ENCODE measurements at regions not wholly inside any gene's neighbourhood (a gene's known extent, or its start where the extent isn't known, plus 50 kb on each side); places are given as distances from the start of the nearest gene placed in this dataset.

DNA sequence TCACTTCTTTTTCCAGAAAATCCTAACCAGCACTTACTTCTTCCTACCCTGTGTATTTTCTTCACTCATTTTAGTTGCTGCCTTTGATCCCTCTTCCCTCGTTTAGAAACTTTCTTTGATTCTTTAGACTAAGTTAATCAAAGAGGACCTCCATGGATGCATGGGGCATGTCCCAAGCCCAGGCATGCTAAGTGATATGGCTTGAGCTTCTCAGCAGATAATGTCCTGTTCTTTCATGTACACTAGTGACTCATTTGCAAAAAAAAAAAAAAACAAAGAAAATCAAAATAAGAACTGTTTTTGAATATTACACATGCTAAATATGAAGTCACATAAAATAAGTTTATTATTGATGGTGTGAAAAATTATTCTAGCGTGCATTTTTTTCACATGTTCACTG lies 800.9 kb downstream of the SATB2 start:
- intact Hi-C loops (cut with DNase I) = no loop called here
- no peak for TF ChIP-seq POLR2A (IDR thresholded peaks at IDR 0.05)
- TF ChIP-seq, protein P1, sequence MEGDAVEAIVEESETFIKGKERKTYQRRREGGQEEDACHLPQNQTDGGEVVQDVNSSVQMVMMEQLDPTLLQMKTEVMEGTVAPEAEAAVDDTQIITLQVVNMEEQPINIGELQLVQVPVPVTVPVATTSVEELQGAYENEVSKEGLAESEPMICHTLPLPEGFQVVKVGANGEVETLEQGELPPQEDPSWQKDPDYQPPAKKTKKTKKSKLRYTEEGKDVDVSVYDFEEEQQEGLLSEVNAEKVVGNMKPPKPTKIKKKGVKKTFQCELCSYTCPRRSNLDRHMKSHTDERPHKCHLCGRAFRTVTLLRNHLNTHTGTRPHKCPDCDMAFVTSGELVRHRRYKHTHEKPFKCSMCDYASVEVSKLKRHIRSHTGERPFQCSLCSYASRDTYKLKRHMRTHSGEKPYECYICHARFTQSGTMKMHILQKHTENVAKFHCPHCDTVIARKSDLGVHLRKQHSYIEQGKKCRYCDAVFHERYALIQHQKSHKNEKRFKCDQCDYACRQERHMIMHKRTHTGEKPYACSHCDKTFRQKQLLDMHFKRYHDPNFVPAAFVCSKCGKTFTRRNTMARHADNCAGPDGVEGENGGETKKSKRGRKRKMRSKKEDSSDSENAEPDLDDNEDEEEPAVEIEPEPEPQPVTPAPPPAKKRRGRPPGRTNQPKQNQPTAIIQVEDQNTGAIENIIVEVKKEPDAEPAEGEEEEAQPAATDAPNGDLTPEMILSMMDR (IDR thresholded peaks at IDR 0.05) = no peak
- Histone ChIP-seq H3K27me3 (no peaks in the 10 kb centered on the region), H3K4me1 (no peaks in the 10 kb centered on the region), H3K4me3 (replicated peaks in 1 of 3) (no peak overlapping the region), H3K9me3 (no peaks in the 10 kb centered on the region), H3K36me3 (no peaks in the 10 kb centered on the region), H3K27ac (no peak overlapping the region)
- no peak for DNase-seq
- 70 to 73% methylated on average over 2 of the region's 2 CpGs for WGBS, 2 donors

DNA sequence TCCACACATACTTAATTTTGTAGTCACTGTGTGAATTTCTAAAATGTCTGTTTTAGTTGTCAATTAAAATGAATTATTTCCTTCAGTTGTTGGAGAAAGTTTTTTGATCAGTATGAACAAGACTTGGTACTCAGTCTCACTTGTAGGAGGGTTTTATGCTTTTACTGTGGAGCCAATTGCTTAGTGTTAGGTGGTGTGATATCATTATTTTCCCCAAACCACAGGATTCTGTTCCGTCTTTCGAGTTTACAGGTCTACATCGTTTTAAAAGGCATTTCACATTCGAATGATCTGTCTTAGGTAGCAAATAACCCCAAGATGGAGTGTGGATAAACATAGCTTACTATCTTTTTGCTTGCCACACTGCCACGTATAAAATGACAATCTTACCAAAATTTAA lies 803.1 kb downstream of the SATB2 start:
- WGBS, 2 donors = 82 to 84% methylated on average over 5 of the region's 5 CpGs
- Histone ChIP-seq H3K4me1 (no peaks in the 10 kb centered on the region), H3K27me3 (no peaks in the 10 kb centered on the region), H3K27ac (no peak overlapping the region), H3K36me3 (no peaks in the 10 kb centered on the region), H3K4me3 (replicated peaks in 1 of 3) (no peak overlapping the region), H3K9me3 (no peaks in the 10 kb centered on the region)
- no peak for DNase-seq
- TF ChIP-seq, protein P1 (IDR thresholded peaks at IDR 0.05) = no peak
- no peak for TF ChIP-seq POLR2A (IDR thresholded peaks at IDR 0.05)
- intact Hi-C loops (cut with DNase I) = no loop called here

DNA sequence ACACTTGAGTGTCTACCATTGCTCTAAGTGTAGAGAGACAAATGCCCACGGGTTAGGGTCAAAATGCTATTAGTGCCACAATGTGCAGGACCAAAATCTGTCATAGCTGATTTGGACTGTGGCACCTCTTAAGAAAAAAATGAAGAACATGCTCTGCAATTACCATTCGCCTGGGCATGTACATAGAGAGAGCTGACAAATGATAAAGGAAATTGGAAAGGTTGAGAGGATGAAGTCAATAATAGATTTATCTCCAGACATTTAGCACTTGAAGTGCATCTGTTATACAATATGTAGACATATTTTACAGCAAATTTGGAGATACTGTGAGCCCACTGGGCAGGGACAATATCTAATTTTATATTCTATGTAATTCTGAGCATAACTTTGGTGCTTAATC lies 804.4 kb downstream of the SATB2 start:
- Histone ChIP-seq H3K27ac (no peak overlapping the region), H3K27me3 (no peaks in the 10 kb centered on the region), H3K9me3 (no peaks in the 10 kb centered on the region), H3K4me3 (replicated peaks in 1 of 3) (no peak overlapping the region), H3K4me1 (no peaks in the 10 kb centered on the region), H3K36me3 (no peaks in the 10 kb centered on the region)
- WGBS, 2 donors = 52 to 76% methylated on average over 2 of the region's 2 CpGs
- intact Hi-C loops (cut with DNase I) = no loop called here
- DNase-seq = no peak
- TF ChIP-seq POLR2A (IDR thresholded peaks at IDR 0.05) = no peak

DNA sequence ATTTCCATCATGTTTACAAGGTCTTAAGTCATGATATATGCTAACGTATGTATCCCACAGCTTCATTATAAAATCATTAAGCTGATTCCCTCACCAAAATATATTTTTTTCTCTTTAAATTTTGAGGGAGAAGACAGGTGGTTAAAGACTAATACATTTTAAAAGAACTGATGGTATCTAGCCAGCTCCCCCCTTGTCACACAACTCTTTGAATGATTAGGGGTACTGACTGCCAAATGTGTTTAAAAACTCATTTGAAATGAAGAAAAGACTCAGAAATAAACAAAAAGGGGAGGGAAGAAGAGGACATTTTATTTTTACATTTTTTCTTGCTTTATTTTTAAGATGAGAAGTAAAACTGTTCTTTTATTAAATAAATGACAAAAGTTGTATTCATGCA lies 805.3 kb downstream of the SATB2 start:
- Histone ChIP-seq H3K9me3 (no peaks in the 10 kb centered on the region), H3K4me3 (replicated peaks in 1 of 3) (no peak overlapping the region), H3K27me3 (no peaks in the 10 kb centered on the region), H3K36me3 (no peaks in the 10 kb centered on the region), H3K27ac (no peak overlapping the region), H3K4me1 (no peaks in the 10 kb centered on the region)
- WGBS, 2 donors = 75 to 86% methylated on average over 1 of the region's 1 CpG
- TF ChIP-seq, protein P1 (IDR thresholded peaks at IDR 0.05) = no peak
- TF ChIP-seq POLR2A (IDR thresholded peaks at IDR 0.05) = no peak
- intact Hi-C loops (cut with DNase I) = no loop called here
- no peak for DNase-seq

DNA sequence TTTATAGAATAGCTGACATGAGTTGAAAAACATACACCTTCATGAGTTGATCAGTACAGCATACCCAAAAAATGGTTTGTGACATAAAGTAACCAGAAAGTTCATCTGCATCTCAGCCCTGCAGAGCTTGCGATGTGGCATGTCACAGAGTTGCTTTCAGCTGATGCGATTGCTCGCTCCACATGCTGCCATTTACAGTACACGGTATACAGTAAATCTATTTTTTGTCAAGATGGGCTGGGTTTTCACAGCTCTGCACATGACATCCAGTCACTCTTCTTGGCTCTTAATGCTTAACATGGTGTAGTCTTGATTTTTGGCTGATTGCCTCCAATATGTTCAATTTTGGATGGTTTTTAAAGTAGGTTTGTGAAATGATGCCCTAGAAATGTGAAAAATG lies 811.9 kb downstream of the SATB2 start:
- no peak overlapping the region for H3K27ac ChIP-seq
- no peak for DNase-seq
- H3K9me3 ChIP-seq = no peaks in the 10 kb centered on the region
- H3K4me1 ChIP-seq = no peaks in the 10 kb centered on the region
- intact Hi-C loops (cut with DNase I) = no loop called here
- TF ChIP-seq POLR2A (IDR thresholded peaks at IDR 0.05) = no peak
- TF ChIP-seq, protein P1 (IDR thresholded peaks at IDR 0.05) = no peak
- 97% methylated on average over 4 of the region's 4 CpGs for WGBS, 2 donors
- no peaks in the 10 kb centered on the region for H3K27me3 ChIP-seq
- H3K4me3 ChIP-seq (replicated peaks in 1 of 3) = no peak overlapping the region
- no peaks in the 10 kb centered on the region for H3K36me3 ChIP-seq

DNA sequence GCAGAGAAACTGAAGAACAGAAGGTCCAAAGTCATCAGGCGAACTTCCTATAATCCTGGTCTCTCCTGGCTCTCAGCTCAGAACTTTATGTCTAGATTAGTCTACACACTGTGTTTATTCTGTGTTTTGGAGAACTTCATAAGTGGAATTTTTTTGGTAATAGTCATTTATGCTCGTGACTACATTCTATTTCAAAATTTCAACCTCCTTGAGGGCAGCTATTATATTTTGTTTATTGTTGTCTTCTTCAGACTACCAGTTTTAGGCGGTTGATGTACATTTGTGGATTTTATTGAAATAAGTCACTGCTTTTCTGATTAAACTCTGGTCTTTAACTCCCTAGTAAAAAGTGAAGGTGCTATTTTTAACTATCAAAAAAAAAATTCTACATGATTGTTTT lies 816.6 kb downstream of the SATB2 start:
- Histone ChIP-seq H3K4me3 (replicated peaks in 1 of 3) (no peak overlapping the region), H3K9me3 (no peaks in the 10 kb centered on the region), H3K27me3 (no peaks in the 10 kb centered on the region), H3K36me3 (no peaks in the 10 kb centered on the region), H3K4me1 (no peaks in the 10 kb centered on the region), H3K27ac (no peak overlapping the region)
- intact Hi-C loops (cut with DNase I) = no loop called here
- TF ChIP-seq, protein P1 (IDR thresholded peaks at IDR 0.05) = no peak
- TF ChIP-seq POLR2A (IDR thresholded peaks at IDR 0.05) = no peak
- 73 to 78% methylated on average over 3 of the region's 3 CpGs for WGBS, 2 donors
- DNase-seq = no peak

Data from thyroid gland (tissue), 4 donors.